SK-N-SH treated with all-trans-retinoic acid at 6 μM for 48 hours (cell line): ENCODE measurements at regions not wholly inside any gene's neighbourhood (a gene's known extent, or its start where the extent isn't known, plus 50 kb on each side); places are given as distances from the start of the nearest gene placed in this dataset.

Experiments used
- ATAC-seq: fragments of 200-7000 bp; cut with Tn5 transposase; 3 replicates; pipeline ENCODE4 v1.9.1; 2020; ENCODE audit warnings: mild to moderate bottlenecking, moderate library complexity
- ARNTL ChIP-seq: fragments of 450-650 bp; formaldehyde crosslinking; IDR thresholded peaks from 2 replicates; pipeline ENCODE4 v1.5.0; 2020; ENCODE audit warnings: low read depth, mild to moderate bottlenecking, moderate library complexity, borderline replicate concordance
- BACH2 ChIP-seq: fragments of 250-450 bp; sonication (Bioruptor Pico); IDR thresholded peaks from 2 replicates; pipeline ENCODE4 v1.9.0; 2021; ENCODE audit warnings: mild to moderate bottlenecking, borderline replicate concordance
- CSDC2 ChIP-seq: fragments of 250-450 bp; sonication (Bioruptor Pico); IDR thresholded peaks from 2 replicates; pipeline ENCODE4 v1.5.0; 2020; ENCODE audit warnings: mild to moderate bottlenecking, moderate library complexity
- GLIS3 ChIP-seq: fragments of 250-450 bp; sonication (Bioruptor Pico); IDR thresholded peaks from 2 replicates; pipeline ENCODE4 v1.5.0; 2020; ENCODE audit warnings: mild to moderate bottlenecking, moderate library complexity
- ISL1 ChIP-seq: fragments of 250-450 bp; sonication (Bioruptor Pico); IDR thresholded peaks from 2 replicates; pipeline ENCODE4 v2.1.2; 2022; ENCODE audit warnings: mild to moderate bottlenecking, moderate library complexity
- PPARA ChIP-seq: fragments of 250-450 bp; sonication (Bioruptor Pico); IDR thresholded peaks from 2 replicates; pipeline ENCODE4 v1.5.0; 2020; ENCODE audit warnings: mild to moderate bottlenecking, borderline replicate concordance
- RARB ChIP-seq: fragments of 250-450 bp; sonication (Bioruptor Pico); IDR thresholded peaks from 2 replicates; pipeline ENCODE4 v1.8.0; 2021; ENCODE audit warnings: mild to moderate bottlenecking, moderate library complexity
- SNAI2 ChIP-seq: fragments of 250-450 bp; sonication (Bioruptor Pico); IDR thresholded peaks from 2 replicates; pipeline ENCODE4 v1.5.0; 2020; ENCODE audit warnings: mild to moderate bottlenecking, moderate library complexity
- TCF4 ChIP-seq: fragments of 250-450 bp; sonication (Bioruptor Pico); IDR thresholded peaks from 2 replicates; pipeline ENCODE4 v1.8.0; 2021; ENCODE audit warnings: mild to moderate bottlenecking, moderate library complexity, borderline replicate concordance
- TOX ChIP-seq: fragments of 250-450 bp; sonication (Bioruptor Pico); IDR thresholded peaks from 2 replicates; pipeline ENCODE4 v1.8.0; 2021; ENCODE audit warnings: mild to moderate bottlenecking, moderate library complexity, borderline replicate concordance
- ZC3H10 ChIP-seq: fragments of 250-450 bp; sonication (Bioruptor Pico); IDR thresholded peaks from 2 replicates; pipeline ENCODE4 v1.5.1; 2021; ENCODE audit warnings: mild to moderate bottlenecking, moderate library complexity
- ZFP30 ChIP-seq: fragments of 450-650 bp; formaldehyde crosslinking; IDR thresholded peaks from 2 replicates; pipeline ENCODE4 v1.5.0; 2022; ENCODE audit warnings: mild to moderate bottlenecking, moderate library complexity
- ZNF565 ChIP-seq: fragments of 450-650 bp; formaldehyde crosslinking; conservative IDR thresholded peaks from 2 replicates; pipeline ENCODE4 v1.5.0; 2020; ENCODE audit warnings: low read depth, mild to moderate bottlenecking, moderate library complexity
- ZNF70 ChIP-seq: fragments of 450-650 bp; formaldehyde crosslinking; IDR thresholded peaks from 2 replicates; pipeline ENCODE4 v1.5.0; 2020; ENCODE audit warnings: mild to moderate bottlenecking, moderate library complexity
- ZNF8 ChIP-seq: fragments of 450-650 bp; formaldehyde crosslinking; IDR thresholded peaks from 2 replicates; pipeline ENCODE4 v1.5.0; 2020; ENCODE audit warnings: mild to moderate bottlenecking, moderate library complexity
- TF ChIP-seq, protein P1 (sequence below): fragments of 250-450 bp; sonication (Bioruptor Pico); IDR thresholded peaks from 2 replicates; pipeline ENCODE4 v1.5.1; 2021; ENCODE audit warnings: mild to moderate bottlenecking, moderate library complexity
- TF ChIP-seq, protein P2 (sequence below): fragments of 250-450 bp; sonication (Bioruptor Pico); IDR thresholded peaks from 2 replicates; pipeline ENCODE4 v1.8.0; 2021; ENCODE audit warnings: low read depth, mild to moderate bottlenecking, moderate library complexity, borderline replicate concordance
- TF ChIP-seq, protein P3 (sequence below): fragments of 250-450 bp; sonication (Bioruptor Pico); IDR thresholded peaks from 2 replicates; pipeline ENCODE4 v1.5.1; 2020; ENCODE audit warnings: low read depth, mild to moderate bottlenecking, moderate library complexity
- TF ChIP-seq, protein P4 (sequence below): fragments of 250-450 bp; sonication (Bioruptor Pico); IDR thresholded peaks from 2 replicates; pipeline ENCODE4 v1.5.0; 2020; ENCODE audit warnings: mild to moderate bottlenecking, moderate library complexity

DNA sequence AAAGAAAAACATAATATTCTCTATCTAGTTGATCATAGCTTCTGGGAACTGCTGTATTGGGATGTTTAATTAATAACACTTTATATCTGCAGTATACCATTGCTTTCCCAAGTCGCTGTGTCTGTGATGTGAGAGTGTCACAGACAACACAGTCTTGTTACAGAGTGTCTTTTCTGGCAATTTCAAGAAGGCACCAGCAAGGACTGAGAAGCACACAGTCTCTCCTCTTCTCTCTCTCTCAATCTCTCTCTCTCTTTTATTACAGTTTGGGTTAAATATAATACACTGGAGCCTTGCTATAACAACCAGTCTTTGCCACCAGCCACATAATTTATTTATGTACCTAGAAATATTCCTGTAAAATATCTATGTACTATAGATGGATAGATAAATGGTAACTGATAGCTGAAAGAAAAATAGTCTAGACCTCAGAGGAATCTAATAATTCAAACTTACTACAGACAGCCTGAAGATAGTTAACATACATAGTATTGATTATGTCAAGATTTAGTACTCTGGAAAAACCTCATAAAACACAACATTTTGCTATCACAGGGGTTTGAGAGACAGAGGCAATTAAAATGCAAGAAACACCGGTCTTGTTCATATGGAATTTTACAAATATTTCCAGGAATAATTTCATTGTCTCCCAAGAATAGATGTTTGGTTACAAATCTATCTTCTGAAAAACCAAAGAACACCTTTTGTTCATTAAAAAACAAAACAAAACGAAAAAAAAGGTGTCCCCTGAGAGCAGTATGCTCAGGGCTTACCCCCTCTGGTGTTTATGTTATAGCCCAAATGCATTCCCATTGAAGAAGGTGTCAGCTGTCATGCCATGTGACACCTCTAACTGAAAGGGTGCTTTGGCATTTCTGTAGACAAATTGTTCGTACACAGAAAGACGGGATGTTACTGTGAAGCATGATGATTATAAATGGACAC is 507.8 kb downstream of the TBC1D4 start:
- no peak for TF ChIP-seq CSDC2 (CRISPR knock-in tag)
- TF ChIP-seq ISL1 (CRISPR knock-in tag), result no peak
- no peak for TF ChIP-seq ZNF565 (CRISPR knock-in tag)
- TF ChIP-seq SNAI2 (CRISPR knock-in tag), result no peak
- TF ChIP-seq, protein P1, sequence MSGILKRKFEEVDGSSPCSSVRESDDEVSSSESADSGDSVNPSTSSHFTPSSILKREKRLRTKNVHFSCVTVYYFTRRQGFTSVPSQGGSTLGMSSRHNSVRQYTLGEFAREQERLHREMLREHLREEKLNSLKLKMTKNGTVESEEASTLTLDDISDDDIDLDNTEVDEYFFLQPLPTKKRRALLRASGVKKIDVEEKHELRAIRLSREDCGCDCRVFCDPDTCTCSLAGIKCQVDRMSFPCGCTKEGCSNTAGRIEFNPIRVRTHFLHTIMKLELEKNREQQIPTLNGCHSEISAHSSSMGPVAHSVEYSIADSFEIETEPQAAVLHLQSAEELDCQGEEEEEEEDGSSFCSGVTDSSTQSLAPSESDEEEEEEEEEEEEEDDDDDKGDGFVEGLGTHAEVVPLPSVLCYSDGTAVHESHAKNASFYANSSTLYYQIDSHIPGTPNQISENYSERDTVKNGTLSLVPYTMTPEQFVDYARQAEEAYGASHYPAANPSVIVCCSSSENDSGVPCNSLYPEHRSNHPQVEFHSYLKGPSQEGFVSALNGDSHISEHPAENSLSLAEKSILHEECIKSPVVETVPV (CRISPR knock-in tag), result no peak
- TF ChIP-seq, protein P2, sequence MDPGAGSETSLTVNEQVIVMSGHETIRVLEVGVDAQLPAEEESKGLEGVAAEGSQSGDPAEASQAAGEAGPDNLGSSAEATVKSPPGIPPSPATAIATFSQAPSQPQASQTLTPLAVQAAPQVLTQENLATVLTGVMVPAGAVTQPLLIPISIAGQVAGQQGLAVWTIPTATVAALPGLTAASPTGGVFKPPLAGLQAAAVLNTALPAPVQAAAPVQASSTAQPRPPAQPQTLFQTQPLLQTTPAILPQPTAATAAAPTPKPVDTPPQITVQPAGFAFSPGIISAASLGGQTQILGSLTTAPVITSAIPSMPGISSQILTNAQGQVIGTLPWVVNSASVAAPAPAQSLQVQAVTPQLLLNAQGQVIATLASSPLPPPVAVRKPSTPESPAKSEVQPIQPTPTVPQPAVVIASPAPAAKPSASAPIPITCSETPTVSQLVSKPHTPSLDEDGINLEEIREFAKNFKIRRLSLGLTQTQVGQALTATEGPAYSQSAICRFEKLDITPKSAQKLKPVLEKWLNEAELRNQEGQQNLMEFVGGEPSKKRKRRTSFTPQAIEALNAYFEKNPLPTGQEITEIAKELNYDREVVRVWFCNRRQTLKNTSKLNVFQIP (CRISPR knock-in tag), result no peak
- TF ChIP-seq ZFP30 (CRISPR knock-in tag), result no peak
- no peak for TF ChIP-seq ZNF8 (CRISPR knock-in tag)
- TF ChIP-seq GLIS3 (CRISPR knock-in tag), result no peak
- TF ChIP-seq, protein P3, sequence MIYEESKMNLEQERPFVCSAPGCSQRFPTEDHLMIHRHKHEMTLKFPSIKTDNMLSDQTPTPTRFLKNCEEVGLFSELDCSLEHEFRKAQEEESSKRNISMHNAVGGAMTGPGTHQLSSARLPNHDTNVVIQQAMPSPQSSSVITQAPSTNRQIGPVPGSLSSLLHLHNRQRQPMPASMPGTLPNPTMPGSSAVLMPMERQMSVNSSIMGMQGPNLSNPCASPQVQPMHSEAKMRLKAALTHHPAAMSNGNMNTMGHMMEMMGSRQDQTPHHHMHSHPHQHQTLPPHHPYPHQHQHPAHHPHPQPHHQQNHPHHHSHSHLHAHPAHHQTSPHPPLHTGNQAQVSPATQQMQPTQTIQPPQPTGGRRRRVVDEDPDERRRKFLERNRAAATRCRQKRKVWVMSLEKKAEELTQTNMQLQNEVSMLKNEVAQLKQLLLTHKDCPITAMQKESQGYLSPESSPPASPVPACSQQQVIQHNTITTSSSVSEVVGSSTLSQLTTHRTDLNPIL (CRISPR knock-in tag), result no peak
- TF ChIP-seq TCF4 (CRISPR knock-in tag), result no peak
- TF ChIP-seq, protein P4, sequence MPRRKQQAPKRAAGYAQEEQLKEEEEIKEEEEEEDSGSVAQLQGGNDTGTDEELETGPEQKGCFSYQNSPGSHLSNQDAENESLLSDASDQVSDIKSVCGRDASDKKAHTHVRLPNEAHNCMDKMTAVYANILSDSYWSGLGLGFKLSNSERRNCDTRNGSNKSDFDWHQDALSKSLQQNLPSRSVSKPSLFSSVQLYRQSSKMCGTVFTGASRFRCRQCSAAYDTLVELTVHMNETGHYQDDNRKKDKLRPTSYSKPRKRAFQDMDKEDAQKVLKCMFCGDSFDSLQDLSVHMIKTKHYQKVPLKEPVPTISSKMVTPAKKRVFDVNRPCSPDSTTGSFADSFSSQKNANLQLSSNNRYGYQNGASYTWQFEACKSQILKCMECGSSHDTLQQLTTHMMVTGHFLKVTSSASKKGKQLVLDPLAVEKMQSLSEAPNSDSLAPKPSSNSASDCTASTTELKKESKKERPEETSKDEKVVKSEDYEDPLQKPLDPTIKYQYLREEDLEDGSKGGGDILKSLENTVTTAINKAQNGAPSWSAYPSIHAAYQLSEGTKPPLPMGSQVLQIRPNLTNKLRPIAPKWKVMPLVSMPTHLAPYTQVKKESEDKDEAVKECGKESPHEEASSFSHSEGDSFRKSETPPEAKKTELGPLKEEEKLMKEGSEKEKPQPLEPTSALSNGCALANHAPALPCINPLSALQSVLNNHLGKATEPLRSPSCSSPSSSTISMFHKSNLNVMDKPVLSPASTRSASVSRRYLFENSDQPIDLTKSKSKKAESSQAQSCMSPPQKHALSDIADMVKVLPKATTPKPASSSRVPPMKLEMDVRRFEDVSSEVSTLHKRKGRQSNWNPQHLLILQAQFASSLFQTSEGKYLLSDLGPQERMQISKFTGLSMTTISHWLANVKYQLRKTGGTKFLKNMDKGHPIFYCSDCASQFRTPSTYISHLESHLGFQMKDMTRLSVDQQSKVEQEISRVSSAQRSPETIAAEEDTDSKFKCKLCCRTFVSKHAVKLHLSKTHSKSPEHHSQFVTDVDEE (CRISPR knock-in tag), result no peak
- ATAC-seq, result no peak

DNA sequence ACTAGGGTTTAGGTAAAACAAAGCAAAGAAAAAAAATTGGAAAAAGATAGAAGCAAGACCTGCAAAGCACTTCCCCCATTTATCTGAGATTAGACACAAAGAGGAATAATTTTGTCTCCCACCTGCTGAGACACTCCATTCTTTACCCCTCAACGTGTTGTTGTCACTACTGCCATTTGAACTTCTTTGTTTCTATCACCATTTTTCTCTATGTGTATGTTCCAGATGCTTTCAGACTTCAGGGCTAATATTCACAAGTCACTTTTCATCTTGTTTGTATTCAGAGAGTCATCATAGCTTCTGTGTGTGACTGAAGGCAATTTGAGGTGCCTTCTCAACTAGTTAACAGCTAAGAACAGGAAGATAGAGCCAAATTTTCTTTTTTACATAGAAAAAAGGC is 512.5 kb downstream of the TBC1D4 start:
- TF ChIP-seq RARB (CRISPR knock-in tag) (no peak), PPARA (CRISPR knock-in tag) (no peak), CSDC2 (CRISPR knock-in tag) (no peak), ZFP30 (CRISPR knock-in tag) (no peak), ZNF565 (CRISPR knock-in tag) (no peak), ZC3H10 (no peak), TOX (CRISPR knock-in tag) (no peak), ZNF70 (CRISPR knock-in tag) (no peak), ISL1 (CRISPR knock-in tag) (no peak), ARNTL (CRISPR knock-in tag) (no peak), BACH2 (CRISPR knock-in tag) (no peak), GLIS3 (CRISPR knock-in tag) (no peak), ZNF8 (CRISPR knock-in tag) (no peak)
- TF ChIP-seq, protein P1 (CRISPR knock-in tag), result no peak
- TF ChIP-seq, protein P4 (CRISPR knock-in tag), result no peak
- TF ChIP-seq, protein P2 (CRISPR knock-in tag), result no peak
- TF ChIP-seq, protein P3 (CRISPR knock-in tag), result no peak
- no peak for ATAC-seq
